Suprapubic skin (tissue), 4 donors: ENCODE measurements at regions not wholly inside any gene's neighbourhood (a gene's known extent, or its start where the extent isn't known, plus 50 kb on each side); places are given as distances from the start of the nearest gene placed in this dataset.

Experiments
- EP300 ChIP-seq: sonication (generic); formaldehyde crosslinking; IDR thresholded peaks from one replicate; pipeline ENCODE4 v1.6.1; 2017; ENCODE audit warnings: antibody characterized with exemption
- POLR2A ChIP-seq, 2 donors: fragments of 450-650 bp; IDR thresholded peaks; one replicate each; pipeline ENCODE4 v1.6.1; 2017; ENCODE audit warnings: antibody characterized with exemption in 2 of 2, mild to moderate bottlenecking in 2 of 2, moderate library complexity in 2 of 2
- POLR2AphosphoS5 ChIP-seq, 3 donors: sonication (generic); formaldehyde crosslinking; IDR thresholded peaks; one replicate each; pipeline ENCODE4 v1.6.1; 2017; ENCODE audit warnings: antibody characterized with exemption in 3 of 3
- TF ChIP-seq, protein P1 (sequence below), 2 donors: fragments of 200-600 bp in 1 of 2; fragments of 450-650 bp in 1 of 2; sonication (generic) in 1 of 2; IDR thresholded peaks; one replicate each; pipeline ENCODE4 v1.5.1; 2016 to 2019; ENCODE audit warnings: antibody characterized with exemption in 2 of 2, mild to moderate bottlenecking in 1 of 2, moderate library complexity in 1 of 2

DNA sequence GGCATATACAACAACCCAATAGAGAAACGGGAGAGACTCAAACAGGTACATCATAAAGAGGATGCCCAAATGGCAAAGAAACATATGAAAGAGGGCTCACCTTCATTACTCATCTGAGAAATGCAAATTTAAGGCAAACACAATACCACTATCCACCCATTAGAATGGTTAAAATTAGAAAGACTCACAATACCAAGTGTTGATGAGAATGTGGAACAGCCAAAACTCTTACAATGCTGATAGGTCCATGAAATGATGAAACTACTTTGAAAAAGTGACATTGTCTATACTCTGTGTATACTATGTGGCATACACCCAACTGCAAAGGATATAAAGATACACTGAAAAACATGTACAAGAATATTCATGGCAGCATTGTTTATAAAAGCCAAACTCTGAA lies 96.2 kb upstream of the TSHZ3 start:
- TF ChIP-seq, protein P1, sequence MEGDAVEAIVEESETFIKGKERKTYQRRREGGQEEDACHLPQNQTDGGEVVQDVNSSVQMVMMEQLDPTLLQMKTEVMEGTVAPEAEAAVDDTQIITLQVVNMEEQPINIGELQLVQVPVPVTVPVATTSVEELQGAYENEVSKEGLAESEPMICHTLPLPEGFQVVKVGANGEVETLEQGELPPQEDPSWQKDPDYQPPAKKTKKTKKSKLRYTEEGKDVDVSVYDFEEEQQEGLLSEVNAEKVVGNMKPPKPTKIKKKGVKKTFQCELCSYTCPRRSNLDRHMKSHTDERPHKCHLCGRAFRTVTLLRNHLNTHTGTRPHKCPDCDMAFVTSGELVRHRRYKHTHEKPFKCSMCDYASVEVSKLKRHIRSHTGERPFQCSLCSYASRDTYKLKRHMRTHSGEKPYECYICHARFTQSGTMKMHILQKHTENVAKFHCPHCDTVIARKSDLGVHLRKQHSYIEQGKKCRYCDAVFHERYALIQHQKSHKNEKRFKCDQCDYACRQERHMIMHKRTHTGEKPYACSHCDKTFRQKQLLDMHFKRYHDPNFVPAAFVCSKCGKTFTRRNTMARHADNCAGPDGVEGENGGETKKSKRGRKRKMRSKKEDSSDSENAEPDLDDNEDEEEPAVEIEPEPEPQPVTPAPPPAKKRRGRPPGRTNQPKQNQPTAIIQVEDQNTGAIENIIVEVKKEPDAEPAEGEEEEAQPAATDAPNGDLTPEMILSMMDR (IDR thresholded peaks at IDR 0.05): no peak
- no peak for TF ChIP-seq POLR2A (IDR thresholded peaks at IDR 0.05)
- no peak for TF ChIP-seq EP300
- no peak for TF ChIP-seq POLR2AphosphoS5 (IDR thresholded peaks at IDR 0.05)
